Uterus (tissue), 3 donors: ENCODE measurements at regions not wholly inside any gene's neighbourhood (a gene's known extent, or its start where the extent isn't known, plus 50 kb on each side); places are given as distances from the start of the nearest gene placed in this dataset.

Experiments used
- DNase-seq, 2 donors: peaks; one replicate each; pipeline ENCODE4 v3.0.0-alpha.2; 2019 to 2020
- H3K27ac ChIP-seq, 2 donors: fragments of 200-600 bp; sonication (generic); 1 replicate in 1 of 2; 2 replicates in 1 of 2; pipeline ENCODE4 v1.5.1; 2016 to 2018
- H3K27me3 ChIP-seq, 2 donors: fragments of 200-600 bp; sonication (generic); one replicate each; pipeline ENCODE4 v1.5.1; 2018 to 2019; ENCODE audit warnings: control low read depth in 1 of 2
- H3K36me3 ChIP-seq, 2 donors: fragments of 200-600 bp; sonication (generic); one replicate each; pipeline ENCODE4 v1.5.1; 2019; ENCODE audit warnings: control low read depth in 1 of 2
- H3K4me1 ChIP-seq, 2 donors: fragments of 200-600 bp; sonication (generic); one replicate each; pipeline ENCODE4 v1.5.1; 2018 to 2019; ENCODE audit warnings: control low read depth in 1 of 2
- H3K4me3 ChIP-seq, 2 donors: fragments of 200-600 bp; sonication (generic); 1 replicate in 1 of 2; 2 replicates in 1 of 2; pipeline ENCODE4 v1.5.1; 2018 to 2019; ENCODE audit warnings: mild to moderate bottlenecking in 1 of 2
- H3K9me3 ChIP-seq, 2 donors: fragments of 200-600 bp; sonication (generic); one replicate each; pipeline ENCODE4 v1.5.1; 2019; ENCODE audit warnings: control low read depth in 1 of 2
- POLR2A ChIP-seq, 2 donors: fragments of 450-650 bp; IDR thresholded peaks; one replicate each; pipeline ENCODE4 v1.6.1; 2016; ENCODE audit warnings: antibody characterized with exemption in 2 of 2, mild to moderate bottlenecking in 1 of 2, moderate library complexity in 1 of 2
- intact Hi-C: fragments of 100-400 bp; cut with DNase I; formaldehyde crosslinking; loops from one replicate; pipeline ENCODE4 v1.15.1; 2023; ENCODE audit warnings: low total_unique reads
- TF ChIP-seq, protein P1 (sequence below), 4 experiments: fragments of 200-600 bp in 2 of 4; fragments of 450-650 bp in 2 of 4; sonication (generic) in 2 of 4; IDR thresholded peaks; one replicate each; pipeline ENCODE4 v1.5.1; 2016 to 2019; ENCODE audit warnings: antibody characterized with exemption in 4 of 4, mild to moderate bottlenecking in 2 of 4, moderate library complexity in 1 of 4
- donor health status: DM: yes; HTN: yes; CAD: no.

DNA sequence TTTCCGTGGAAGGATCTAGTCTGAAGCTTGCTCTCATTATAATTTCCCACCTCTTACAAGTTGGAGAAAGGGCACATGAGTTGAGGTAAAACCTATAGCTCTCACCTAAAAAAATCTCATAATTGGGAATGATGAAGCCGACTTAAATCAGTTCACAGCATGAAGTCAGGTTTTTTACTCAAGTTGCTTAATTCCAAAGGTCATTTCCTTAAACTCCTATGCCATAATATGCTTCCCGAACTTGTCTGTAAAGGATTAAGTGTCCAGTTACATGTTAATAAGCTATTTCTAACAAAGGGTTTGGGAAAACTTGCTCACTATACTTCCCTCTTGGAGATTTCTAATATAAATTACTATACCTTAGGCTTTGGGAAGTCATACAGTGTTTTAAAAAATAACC lies 481.2 kb downstream of the NUP35 start:
- H3K4me1 ChIP-seq: no peaks in the 10 kb centered on the region
- intact Hi-C loops: no loop called here
- no peak overlapping the region for H3K4me3 ChIP-seq
- H3K27ac ChIP-seq: no peak overlapping the region
- DNase-seq: no peak
- no peaks in the 10 kb centered on the region for H3K36me3 ChIP-seq
- H3K9me3 ChIP-seq: no peaks in the 10 kb centered on the region
- TF ChIP-seq POLR2A (IDR thresholded peaks at IDR 0.05): no peak
- TF ChIP-seq, protein P1, sequence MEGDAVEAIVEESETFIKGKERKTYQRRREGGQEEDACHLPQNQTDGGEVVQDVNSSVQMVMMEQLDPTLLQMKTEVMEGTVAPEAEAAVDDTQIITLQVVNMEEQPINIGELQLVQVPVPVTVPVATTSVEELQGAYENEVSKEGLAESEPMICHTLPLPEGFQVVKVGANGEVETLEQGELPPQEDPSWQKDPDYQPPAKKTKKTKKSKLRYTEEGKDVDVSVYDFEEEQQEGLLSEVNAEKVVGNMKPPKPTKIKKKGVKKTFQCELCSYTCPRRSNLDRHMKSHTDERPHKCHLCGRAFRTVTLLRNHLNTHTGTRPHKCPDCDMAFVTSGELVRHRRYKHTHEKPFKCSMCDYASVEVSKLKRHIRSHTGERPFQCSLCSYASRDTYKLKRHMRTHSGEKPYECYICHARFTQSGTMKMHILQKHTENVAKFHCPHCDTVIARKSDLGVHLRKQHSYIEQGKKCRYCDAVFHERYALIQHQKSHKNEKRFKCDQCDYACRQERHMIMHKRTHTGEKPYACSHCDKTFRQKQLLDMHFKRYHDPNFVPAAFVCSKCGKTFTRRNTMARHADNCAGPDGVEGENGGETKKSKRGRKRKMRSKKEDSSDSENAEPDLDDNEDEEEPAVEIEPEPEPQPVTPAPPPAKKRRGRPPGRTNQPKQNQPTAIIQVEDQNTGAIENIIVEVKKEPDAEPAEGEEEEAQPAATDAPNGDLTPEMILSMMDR (IDR thresholded peaks at IDR 0.05): no peak
- H3K27me3 ChIP-seq: no peaks in the 10 kb centered on the region

DNA sequence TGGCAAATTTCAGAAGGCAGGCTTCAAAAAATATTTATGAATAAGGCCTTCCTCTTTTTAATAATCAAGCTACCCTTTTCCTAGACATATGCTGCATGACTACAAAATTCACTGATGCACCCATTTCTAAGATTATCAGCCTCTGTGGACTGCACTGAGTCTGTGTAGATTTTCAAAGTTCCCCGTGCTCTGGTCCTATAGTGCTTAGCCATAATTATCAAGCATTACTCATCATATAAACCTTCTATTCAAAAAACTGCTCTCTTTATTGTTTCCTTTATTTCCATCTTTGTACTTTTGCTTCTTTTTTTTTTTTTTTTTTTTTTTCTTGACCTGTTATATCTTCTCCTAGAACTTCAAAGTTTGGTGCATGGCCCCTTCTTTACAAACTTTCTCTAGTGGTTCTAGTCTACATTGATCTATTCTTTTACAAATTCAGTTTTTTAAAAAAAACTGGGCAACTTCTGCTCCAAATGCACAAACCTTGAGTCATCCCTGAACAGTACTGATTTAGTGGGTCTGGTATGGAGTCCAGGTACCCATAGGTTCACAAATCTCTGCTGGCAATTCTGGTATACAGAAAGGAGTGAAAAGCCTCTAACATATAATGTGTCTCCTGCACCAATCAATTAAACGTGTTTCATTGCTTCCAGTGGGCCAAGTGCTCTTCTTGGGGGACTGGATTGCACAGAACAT lies 481.9 kb downstream of the NUP35 start:
- Histone ChIP-seq H3K27me3 (no peaks in the 10 kb centered on the region), H3K4me1 (no peaks in the 10 kb centered on the region), H3K36me3 (no peaks in the 10 kb centered on the region), H3K27ac (no peak overlapping the region), H3K9me3 (no peaks in the 10 kb centered on the region), H3K4me3 (no peak overlapping the region)
- TF ChIP-seq POLR2A (IDR thresholded peaks at IDR 0.05): no peak
- TF ChIP-seq, protein P1 (IDR thresholded peaks at IDR 0.05): no peak
- intact Hi-C loops: no loop called here
- DNase-seq: no peak

DNA sequence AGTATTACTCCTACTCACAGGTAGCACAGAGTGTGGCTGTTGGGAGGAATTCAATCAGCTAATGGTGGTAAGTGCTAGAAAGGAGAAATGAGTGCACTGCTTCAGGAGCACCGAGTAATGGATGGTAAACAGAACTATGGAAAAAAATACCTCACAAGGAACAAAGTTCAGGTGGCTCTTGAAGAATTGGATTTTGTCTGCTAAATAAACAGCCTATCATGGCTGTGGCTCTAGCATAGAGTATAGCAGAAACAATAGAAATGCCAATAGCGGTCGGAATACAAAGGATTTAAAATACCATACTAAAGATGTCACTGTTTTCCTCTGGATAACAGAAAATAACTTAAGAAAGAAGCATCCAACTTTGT lies 482.5 kb downstream of the NUP35 start:
- no peak overlapping the region for H3K27ac ChIP-seq
- H3K4me1 ChIP-seq: no peaks in the 10 kb centered on the region
- TF ChIP-seq, protein P1 (IDR thresholded peaks at IDR 0.05): no peak
- no peak for TF ChIP-seq POLR2A (IDR thresholded peaks at IDR 0.05)
- intact Hi-C loops: no loop called here
- DNase-seq: no peak
- H3K9me3 ChIP-seq: no peaks in the 10 kb centered on the region
- no peak overlapping the region for H3K4me3 ChIP-seq
- no peaks in the 10 kb centered on the region for H3K27me3 ChIP-seq
- no peaks in the 10 kb centered on the region for H3K36me3 ChIP-seq

DNA sequence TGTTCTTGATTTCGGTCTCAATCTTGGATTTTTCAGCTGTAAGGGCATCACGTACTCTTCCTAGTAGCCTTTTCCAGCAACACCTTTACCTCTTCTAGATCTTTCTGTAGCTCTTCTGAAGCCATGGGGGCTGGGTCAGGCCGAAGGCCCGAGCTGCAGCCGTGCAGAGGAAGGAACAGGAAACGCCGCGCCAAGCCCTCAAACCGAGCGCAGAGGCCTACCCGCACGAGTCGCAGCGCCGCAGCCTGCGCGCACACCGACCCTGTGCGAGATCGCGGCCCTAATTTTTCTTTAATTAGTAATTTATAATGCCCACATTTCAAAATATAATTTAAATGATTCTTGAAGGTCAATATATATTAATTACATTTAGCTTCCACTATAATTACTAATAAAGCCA lies 483.8 kb downstream of the NUP35 start:
- Histone ChIP-seq H3K36me3 (no peaks in the 10 kb centered on the region), H3K27me3 (no peaks in the 10 kb centered on the region), H3K4me3 (no peak overlapping the region), H3K4me1 (no peaks in the 10 kb centered on the region), H3K9me3 (no peaks in the 10 kb centered on the region), H3K27ac (no peak overlapping the region)
- intact Hi-C loops: no loop called here
- no peak for DNase-seq
- TF ChIP-seq, protein P1 (IDR thresholded peaks at IDR 0.05): no peak

DNA sequence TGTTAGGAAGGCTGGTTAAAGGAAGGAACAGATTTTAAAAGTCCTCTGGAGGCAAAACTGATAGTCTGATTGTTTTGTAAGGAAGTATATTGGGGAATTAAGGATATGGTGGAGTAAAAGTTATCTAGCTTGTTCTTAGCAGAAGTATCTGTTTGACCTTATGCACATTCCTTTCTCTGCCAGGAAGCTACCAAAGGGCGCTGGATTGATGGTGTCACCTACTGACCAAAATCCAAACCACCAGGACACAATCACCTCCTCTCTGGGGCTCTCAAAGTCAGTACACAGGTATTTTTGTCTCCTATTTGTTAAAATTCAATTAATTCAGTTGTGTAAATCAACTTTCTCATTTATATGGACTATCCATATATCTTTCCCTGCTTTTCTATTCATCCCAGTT lies 484.5 kb downstream of the NUP35 start:
- TF ChIP-seq POLR2A (IDR thresholded peaks at IDR 0.05): no peak
- TF ChIP-seq, protein P1 (IDR thresholded peaks at IDR 0.05): no peak
- no peaks in the 10 kb centered on the region for H3K27me3 ChIP-seq
- no peak for DNase-seq
- no peaks in the 10 kb centered on the region for H3K36me3 ChIP-seq
- no peak overlapping the region for H3K4me3 ChIP-seq
- no peaks in the 10 kb centered on the region for H3K9me3 ChIP-seq
- no peak overlapping the region for H3K27ac ChIP-seq
- no peaks in the 10 kb centered on the region for H3K4me1 ChIP-seq
- intact Hi-C loops: no loop called here
